ENCODE measurements at regions not wholly inside any gene's neighbourhood (a gene's known extent, or its start where the extent isn't known, plus 50 kb on each side); places are given as distances from the start of the nearest gene placed in this dataset.

GRCh38 chr10:36191009-36191408 lies 548.9 kb upstream of the FZD8 start:
- FAIRE-seq: no peak
- Histone ChIP-seq H3K27ac (ENCODE audit: control insufficient read depth, insufficient read depth) (no peak overlapping the region), H3K27me3 (replicated peaks in 1 of 2; ENCODE audit: control insufficient read depth in 2 of 2, insufficient read depth in 2 of 2, low read length in 1 of 2) (no peaks in the 10 kb centered on the region), H3K36me3 (ENCODE audit: control insufficient read depth in 2 of 2, insufficient read depth in 2 of 2, low read length in 1 of 2) (no peaks in the 10 kb centered on the region), H3K4me2 (ENCODE audit: control insufficient read depth, insufficient read depth) (no peak overlapping the region), H4K20me1 (ENCODE audit: control insufficient read depth, insufficient read depth) (no peaks in the 10 kb centered on the region), H3K9me3 (replicated peaks; ENCODE audit: control insufficient read depth, insufficient read depth, low read length) (no peaks in the 10 kb centered on the region; the same call in 2 of the 3 replicates), H3K4me1 (ENCODE audit: control insufficient read depth, insufficient read depth, low read length) (no peaks in the 10 kb centered on the region), H2AFZ (ENCODE audit: control insufficient read depth, low read depth, low read length) (no peak overlapping the region), H3K4me3 (no peak overlapping the region), H3K9ac (ENCODE audit: control insufficient read depth, insufficient read depth, low read length) (no peak overlapping the region), H3K79me2 (ENCODE audit: control insufficient read depth, insufficient read depth, low read length) (no peaks in the 10 kb centered on the region)
- intact Hi-C loops (cut with micrococcal nuclease; ENCODE audit: unreplicated experiment) (no loop called here), in situ Hi-C loops (cut with MboI) (no loop called here)
- ChIA-PET RAD21 (ENCODE audit: unreplicated experiment) (no interaction called here), CTCF (interaction anchor here (0.7 kb wide), 1 partner anchor 38 kb away, joined by 3 read pairs; no protein-coding TSS in a partner anchor), POLR2A (no interaction called here), SMC1A (ENCODE audit: uncharacterized antibody, unreplicated experiment) (interaction anchor here (1.5 kb wide), 1 partner anchor 19 kb away, joined by 3 read pairs; no protein-coding TSS in a partner anchor)
- no peak for ATAC-seq
- no peak for TF ChIP-seq TCF12 (IDR thresholded peaks at IDR 0.05; ENCODE audit: low read depth, low read length)
- TF ChIP-seq GATAD2B (conservative IDR thresholded peaks at IDR 0.05; ENCODE audit: low read depth): no peak
- TF ChIP-seq SMARCA5 (IDR thresholded peaks at IDR 0.05): no peak
- TF ChIP-seq TCF7 (IDR thresholded peaks at IDR 0.05; ENCODE audit: borderline replicate concordance): no peak
- TF ChIP-seq, protein P1, sequence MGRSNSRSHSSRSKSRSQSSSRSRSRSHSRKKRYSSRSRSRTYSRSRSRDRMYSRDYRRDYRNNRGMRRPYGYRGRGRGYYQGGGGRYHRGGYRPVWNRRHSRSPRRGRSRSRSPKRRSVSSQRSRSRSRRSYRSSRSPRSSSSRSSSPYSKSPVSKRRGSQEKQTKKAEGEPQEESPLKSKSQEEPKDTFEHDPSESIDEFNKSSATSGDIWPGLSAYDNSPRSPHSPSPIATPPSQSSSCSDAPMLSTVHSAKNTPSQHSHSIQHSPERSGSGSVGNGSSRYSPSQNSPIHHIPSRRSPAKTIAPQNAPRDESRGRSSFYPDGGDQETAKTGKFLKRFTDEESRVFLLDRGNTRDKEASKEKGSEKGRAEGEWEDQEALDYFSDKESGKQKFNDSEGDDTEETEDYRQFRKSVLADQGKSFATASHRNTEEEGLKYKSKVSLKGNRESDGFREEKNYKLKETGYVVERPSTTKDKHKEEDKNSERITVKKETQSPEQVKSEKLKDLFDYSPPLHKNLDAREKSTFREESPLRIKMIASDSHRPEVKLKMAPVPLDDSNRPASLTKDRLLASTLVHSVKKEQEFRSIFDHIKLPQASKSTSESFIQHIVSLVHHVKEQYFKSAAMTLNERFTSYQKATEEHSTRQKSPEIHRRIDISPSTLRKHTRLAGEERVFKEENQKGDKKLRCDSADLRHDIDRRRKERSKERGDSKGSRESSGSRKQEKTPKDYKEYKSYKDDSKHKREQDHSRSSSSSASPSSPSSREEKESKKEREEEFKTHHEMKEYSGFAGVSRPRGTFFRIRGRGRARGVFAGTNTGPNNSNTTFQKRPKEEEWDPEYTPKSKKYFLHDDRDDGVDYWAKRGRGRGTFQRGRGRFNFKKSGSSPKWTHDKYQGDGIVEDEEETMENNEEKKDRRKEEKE (IDR thresholded peaks at IDR 0.05): no peak
- no peak for TF ChIP-seq EP300 (IDR thresholded peaks at IDR 0.05; ENCODE audit: borderline replicate concordance in 1 of 2, control insufficient read depth in 1 of 2, low read depth in 2 of 2, low read length in 2 of 2)
- no peak for TF ChIP-seq HDAC2 (IDR thresholded peaks at IDR 0.05)
- no peak for TF ChIP-seq SREBF1 (IDR thresholded peaks at IDR 0.05; ENCODE audit: low read length)
- TF ChIP-seq KDM1A (IDR thresholded peaks at IDR 0.05; ENCODE audit: borderline replicate concordance): no peak
- TF ChIP-seq ASH2L (IDR thresholded peaks at IDR 0.05; ENCODE audit: borderline replicate concordance, low read depth): no peak
- no peak for TF ChIP-seq PRDM15 (CRISPR knock-in tag; IDR thresholded peaks at IDR 0.05)
- no peak for TF ChIP-seq RCOR1 (conservative IDR thresholded peaks at IDR 0.05; ENCODE audit: low read depth, low read length)
- TF ChIP-seq, protein P2, sequence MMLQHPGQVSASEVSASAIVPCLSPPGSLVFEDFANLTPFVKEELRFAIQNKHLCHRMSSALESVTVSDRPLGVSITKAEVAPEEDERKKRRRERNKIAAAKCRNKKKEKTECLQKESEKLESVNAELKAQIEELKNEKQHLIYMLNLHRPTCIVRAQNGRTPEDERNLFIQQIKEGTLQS (IDR thresholded peaks at IDR 0.05; ENCODE audit: borderline replicate concordance, extremely low read depth, low read depth, low read length): no peak
- WGBS (ENCODE audit: insufficient coverage, insufficient replicate concordance, low lambda C conversion rate, missing lambda C conversion rate): 13% methylated on average over 1 of the region's 1 CpG
- no peak for DNase-seq (ENCODE audit: low read depth, low spot score)
- BruUV-seq (replicated peaks): no TSS peak
